Sciatic nerve (tissue), 2 donors: ENCODE measurements at regions not wholly inside any gene's neighbourhood (a gene's known extent, or its start where the extent isn't known, plus 50 kb on each side); places are given as distances from the start of the nearest gene placed in this dataset.

ENCODE experiments used
- ATAC-seq: fragments of 200-7000 bp; cut with Tn5 transposase; one replicate; pipeline ENCODE4 v1.9.1; 2020; ENCODE audit warnings: mild to moderate bottlenecking, moderate library complexity
- DNase-seq: peaks from one replicate; pipeline ENCODE4 v3.0.0-alpha.2; 2020; ENCODE audit warnings: low spot score
- intact Hi-C: fragments of 100-400 bp; cut with DNase I; formaldehyde crosslinking; loops from one replicate; pipeline ENCODE4 v1.14.2; 2022
- donor health status: DM: no; HTN: no; CAD: no.
- donor health status: DM: no; HTN: no; CAD: no.

DNA sequence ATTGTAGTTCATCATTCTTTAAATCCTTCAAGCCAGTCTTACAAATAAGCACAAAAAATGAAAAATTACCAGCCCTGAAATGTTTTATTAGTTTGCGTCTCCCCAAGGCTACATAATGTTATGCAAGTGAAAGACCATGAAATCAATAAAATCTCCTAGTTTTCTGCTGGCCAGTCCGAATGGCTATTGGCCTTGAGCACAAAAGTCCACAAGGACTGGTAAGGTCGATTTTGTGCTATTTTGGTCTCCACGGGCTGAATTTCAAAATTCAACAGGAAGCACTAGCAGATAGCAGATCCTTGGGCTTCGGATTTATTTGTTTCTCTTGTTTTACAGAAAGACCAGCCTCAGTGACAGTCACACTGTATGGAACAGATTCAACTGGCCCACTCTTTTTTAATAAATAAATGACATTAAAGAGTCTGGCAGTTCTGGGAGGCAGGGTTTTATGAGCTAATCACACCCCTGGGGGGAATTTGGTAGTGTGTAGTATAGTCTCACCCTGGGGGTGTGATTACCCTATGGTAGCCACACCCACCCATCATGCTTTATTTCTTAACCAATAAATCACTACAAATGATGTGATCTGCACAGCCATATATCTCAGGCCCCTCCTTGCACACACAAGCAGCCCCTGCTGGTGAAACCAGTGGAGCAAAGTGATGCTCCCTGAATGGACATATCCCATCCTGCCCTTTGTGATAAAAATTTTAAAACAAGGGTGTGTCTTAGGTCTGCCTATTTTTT, 51.1 kb upstream of the TMEM33 start:
- DNase-seq: no peak
- intact Hi-C loops: loop anchor here (10.0 kb wide), 2 partner anchors 189 to 599 kb away; no protein-coding TSS in a partner anchor
- ATAC-seq: no peak

DNA sequence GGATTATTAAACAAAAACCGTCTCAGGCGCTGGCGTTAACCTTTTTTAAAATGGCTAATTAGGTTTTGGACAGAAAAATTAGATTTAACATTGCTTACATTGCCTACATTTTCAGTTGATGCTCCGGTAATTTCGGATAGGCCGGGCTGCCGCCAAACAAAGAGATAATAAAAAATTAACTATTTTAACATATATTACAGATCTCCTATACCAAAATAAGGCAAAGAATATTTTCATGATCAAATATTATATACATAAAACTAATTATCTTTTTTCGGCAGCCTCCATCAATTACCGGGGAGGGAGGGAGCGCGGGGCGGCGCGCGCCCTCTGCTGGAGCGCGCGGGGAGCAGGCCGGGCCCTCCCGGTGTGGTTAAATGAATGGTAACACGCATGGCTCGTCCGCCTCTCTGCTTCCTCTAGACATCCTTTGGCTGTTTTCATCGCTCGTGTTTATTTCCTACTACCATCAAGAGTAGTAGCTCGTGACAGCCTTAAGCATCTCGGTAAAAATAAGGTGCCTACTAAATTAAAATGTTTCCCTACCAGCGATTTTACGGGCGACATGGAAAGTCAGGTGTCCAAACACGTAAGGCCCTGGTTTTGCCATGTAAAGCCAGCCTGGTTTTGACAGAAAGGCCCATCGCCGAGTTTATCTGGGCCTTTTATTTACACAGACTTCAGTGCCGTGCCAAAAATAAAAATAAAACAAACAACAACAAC, 52.4 kb upstream of the TMEM33 start:
- ATAC-seq (peak; percentile 84), DNase-seq (no peak)
- intact Hi-C loops: loop anchor here (10.0 kb wide), 2 partner anchors 188 to 598 kb away; no protein-coding TSS in a partner anchor

DNA sequence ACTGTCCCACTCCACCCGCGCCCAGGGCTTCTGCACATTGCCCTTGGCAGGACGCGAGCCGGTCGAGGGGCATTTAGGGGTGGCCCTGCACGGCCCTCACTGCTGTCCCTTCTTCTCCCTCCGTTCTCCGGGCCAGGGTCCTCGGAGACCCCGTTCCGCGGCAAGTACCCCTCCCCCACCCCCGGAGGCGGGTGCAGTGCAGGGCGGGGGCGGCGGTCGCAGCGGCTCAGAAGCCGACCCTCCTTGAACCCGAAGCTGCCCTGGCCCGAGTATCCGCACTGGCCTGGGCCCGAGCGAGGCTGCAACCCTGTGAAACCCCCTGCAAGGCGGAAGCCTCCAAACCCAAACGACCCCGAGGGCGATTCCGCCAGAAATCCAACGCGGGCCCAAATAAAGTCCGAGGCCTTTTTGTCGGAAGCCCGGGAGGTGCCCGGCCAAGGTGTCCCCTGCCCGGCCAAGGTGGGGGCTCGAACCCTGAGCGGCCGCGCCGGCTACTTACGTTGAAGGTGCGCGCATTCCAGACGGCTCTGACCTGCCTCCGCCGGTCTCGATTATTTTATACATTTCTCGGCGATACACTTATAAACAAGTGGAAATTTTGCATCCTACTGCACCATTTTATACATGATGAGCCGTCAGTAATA, 53.1 kb upstream of the TMEM33 start:
- no peak for DNase-seq
- intact Hi-C loops: loop anchor here (10.0 kb wide), 2 partner anchors 187 to 597 kb away; no protein-coding TSS in a partner anchor
- peak; percentile 40 for ATAC-seq

DNA sequence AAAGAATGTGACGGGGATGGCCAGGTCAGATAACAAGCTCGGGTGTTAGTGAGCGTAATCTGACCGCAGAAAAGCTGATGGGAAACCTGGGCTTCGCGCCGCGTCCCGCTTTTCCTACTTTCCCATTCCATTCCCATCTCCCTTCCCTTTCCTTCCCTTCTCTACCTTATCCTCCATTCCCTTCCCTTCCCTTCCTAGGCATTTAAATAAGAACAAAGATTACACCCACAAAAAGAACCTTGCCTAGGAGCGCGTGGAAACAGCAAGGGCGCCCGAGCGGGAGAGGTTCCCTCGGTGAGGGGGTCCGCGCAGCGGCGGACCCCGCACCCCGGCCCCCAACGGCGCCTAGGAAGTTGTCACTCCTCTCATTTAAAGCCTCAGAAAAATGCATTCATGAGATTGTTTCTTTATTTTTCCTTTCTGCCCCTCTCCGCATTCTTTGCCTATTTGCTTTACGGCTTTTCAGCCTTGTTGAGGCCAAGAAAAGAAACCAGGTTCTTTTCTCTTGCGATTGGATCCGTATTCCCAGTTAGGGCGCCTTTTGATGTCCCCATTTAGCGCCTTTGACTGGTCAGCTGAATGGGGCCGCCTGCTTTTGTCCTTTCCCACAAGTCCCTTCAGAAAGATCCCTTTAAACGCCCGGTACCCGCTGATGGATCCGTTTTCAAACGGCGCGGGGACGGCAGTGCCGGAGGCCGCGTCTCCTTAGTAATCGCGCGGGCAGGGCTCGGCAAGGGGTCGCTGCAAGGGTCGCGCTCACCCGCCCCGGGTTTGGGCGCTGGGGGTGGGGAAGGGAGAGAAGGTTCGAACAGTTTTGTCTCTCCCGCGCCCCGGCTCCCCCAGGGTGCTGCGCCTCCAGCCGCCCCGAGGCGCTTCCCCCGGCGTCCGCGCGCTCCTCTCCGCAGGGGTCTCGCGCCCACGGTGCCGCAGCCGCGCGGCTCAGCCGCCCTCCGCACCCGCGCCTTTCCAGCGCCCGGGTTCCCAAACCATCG, 54.1 kb upstream of the TMEM33 start:
- DNase-seq: no peak
- no peak for ATAC-seq
- intact Hi-C loops: loop anchor here (10.0 kb wide), 2 partner anchors 186 to 596 kb away; no protein-coding TSS in a partner anchor

DNA sequence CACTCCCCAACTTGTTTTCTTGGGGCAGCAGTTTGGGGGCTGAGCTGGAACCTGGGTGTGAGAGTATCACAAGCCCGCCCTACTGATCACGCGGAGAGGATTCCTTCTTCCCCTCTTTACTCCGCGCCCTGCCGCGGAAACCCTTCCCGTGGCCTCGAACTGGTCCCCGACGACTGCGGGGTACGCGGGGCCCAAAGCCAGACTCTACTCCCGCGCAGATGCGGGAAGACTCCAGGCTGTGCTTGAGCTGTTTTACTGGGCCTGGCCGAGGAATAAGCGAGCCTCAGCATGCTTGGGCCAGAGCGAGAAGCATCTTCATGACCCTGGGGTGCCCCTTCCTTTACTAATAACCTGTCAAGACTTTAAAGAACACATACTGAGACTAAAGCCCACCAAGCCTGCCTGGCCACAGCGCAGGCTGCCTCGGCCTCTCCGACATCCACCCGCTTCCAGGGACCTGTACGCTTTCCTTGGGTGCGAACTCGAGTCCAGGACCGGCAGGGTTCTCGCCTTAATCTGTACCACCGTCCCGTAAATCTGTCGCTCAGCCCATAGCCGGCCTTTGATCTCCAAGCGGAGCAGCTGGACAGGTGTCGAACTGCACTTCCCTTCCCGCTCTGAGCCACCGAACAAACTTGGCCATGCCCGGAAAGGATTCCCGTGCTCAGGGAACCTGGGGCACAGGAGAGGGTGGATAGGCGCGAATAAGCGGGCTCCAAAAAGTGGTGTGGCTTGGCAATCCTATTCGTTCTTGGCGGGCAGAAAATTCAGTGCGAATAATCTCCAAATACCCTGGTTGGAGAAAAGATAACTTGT, 55.0 kb upstream of the TMEM33 start:
- intact Hi-C loops: loop anchor here (10.0 kb wide), 2 partner anchors 185 to 595 kb away; no protein-coding TSS in a partner anchor
- no peak for DNase-seq
- ATAC-seq: no peak

DNA sequence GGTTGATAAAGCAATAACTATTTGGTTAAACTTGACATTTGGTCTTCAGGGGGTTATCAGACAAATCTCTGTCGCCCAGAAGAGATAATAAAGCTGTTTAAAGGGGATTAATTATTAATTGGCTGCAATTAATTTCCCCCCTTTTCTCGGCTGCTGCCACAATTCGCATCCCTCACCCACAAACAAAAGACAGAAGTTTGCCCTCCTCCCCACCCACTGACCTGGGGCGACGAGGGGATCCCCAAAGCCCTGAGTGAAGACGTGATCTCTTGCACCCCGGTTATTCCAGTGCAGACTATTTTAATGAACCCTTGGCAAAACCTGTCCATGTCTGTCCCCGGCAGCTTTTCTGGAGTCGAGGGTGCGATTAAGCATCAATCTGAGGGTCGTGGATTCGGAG, 55.7 kb upstream of the TMEM33 start:
- DNase-seq (no peak), ATAC-seq (no peak)
- intact Hi-C loops: no loop called here

DNA sequence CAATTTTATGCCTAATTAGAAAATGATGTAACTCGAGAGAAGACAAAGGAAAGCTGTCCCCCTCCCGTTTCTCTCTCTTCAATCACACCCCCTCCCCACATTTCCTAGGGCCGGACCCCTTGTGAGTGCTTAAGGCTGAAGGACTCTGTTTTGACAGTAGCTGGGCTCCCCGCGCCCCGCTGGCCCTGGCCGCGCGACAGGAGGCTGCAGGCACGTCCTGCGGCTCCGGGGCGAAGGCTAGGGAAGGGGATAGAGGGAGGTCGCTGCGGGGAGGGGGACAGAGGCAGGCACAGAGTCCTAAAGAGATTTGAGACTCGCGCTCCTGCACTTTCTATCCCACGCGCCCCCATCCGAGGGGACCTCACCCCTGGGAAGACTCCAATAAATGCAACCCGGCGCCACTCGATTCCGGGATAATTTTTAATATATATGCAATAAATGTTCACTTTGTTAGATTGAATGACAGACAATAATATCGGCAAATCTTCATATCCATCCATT, 56.2 kb upstream of the TMEM33 start:
- no peak for ATAC-seq
- intact Hi-C loops: no loop called here
- no peak for DNase-seq

DNA sequence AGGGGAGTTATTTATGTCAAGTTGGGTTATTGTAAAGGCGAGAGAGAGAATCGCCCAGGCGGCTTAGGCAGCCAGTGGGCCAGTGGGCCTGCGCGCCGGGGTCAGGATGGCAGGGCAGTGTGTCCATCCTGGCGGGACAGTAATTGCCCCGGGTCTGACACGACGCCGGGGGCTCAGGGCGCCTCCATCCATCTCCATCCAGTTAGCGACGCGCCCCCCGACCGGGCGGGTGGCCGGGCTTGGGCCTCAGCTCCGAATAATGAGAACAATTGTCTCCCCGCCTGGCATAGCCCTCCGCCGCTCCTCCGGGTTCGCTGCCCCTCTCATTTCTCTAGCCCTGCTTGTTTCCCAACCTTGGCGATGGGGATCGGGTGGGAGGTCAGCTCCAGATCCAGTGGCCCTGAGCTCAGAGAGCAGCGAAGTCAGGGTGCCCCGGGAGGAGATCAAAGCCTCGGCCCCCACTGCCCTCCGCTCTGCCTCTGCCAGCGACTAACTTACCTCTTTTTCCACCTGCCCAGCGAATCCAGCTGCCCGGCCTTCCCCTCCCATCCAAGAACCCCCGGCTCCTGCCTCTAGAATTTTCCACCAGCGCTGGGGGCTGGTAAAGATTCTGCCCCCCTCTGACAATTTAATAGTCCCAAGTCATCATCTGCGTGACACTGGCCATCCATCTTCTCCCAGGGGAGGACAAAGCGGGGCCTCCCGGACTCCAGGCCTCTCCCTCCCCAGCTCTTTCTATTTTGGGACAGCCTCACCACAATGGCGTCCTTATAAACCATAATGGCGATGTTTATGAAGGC, 56.9 kb upstream of the TMEM33 start:
- DNase-seq: no peak

DNA sequence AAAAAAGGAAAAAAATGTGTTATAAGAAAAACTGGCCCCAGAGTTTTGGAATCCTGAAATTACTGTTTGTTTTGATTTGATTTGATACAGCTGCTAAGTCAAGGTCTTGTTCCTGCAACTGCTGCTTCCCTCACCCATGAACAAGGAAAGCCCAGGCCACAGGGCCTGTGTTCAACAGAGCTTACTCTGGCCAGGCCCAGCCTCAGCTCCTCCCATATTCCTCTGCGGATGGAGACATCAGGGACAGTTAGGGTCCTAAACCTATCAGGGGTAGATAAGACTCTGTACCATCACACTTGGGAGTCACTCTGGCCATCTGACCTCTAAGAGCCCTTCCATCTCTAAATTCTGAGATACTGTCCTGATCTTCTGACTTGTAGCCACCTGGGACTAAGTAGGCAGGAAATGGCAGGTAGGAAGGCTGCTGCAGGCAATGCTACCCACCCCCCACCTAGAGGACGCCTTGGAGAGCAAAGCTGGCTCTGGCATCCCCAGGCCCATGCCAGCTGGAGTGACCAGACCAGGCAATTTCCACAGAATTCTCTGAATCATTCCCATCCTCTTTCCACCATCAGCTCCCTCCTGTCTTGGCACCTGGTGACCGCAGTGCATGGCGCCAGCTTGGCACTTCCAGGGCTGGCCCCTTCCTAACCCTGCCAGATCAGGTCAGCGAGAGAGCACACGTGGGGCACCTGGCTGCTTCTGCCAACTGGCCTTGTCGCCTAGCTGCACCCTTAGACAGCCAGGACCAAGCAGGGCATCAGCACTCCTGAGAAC, 58.0 kb upstream of the TMEM33 start:
- intact Hi-C loops: no loop called here
- DNase-seq (no peak), ATAC-seq (no peak)

More for the DNA sequence above, 56.9 kb upstream of the TMEM33 start:
- intact Hi-C loops: no loop called here
- ATAC-seq: no peak

DNA sequence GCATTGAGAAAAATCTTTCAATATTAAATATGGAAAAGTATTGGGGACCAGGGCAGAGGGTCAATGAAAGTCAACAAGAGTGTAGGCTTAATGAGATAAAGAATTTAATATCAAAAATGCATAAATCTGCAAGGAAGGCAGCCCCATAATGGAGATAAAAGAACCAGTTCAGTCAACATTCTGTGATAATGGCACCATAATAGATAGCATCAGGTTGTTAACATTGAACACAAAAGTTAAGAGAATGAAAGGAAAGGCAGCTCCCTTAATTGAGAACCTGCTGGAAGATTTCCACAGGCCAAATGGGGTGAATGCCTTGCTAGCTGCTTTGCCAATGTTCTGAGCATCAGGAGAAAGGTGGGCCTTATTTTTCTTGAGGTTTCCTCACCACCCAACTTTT, 60.4 kb upstream of the TMEM33 start:
- ATAC-seq: no peak
- intact Hi-C loops: no loop called here
- no peak for DNase-seq

DNA sequence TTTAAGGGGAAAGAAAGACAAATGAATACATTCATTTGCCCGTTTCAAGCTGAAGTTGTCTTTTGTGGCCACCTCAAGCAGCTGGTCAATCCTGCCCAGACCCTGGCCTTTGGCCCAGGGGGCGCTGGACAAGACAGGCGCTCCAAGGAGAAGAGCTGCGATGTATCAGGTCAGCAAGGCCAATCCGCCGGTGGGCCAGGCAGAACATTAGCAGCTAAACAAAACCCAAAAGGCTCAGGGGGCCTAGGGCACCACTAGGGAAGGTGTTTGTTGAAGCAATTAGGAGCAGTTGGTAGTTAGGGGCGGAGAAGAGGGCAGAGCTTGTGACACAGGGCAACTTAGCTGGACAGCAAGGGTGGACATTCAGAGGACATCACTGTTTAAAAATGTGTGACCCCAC, 60.8 kb upstream of the TMEM33 start:
- DNase-seq: no peak
- ATAC-seq: no peak
- intact Hi-C loops: no loop called here

DNA sequence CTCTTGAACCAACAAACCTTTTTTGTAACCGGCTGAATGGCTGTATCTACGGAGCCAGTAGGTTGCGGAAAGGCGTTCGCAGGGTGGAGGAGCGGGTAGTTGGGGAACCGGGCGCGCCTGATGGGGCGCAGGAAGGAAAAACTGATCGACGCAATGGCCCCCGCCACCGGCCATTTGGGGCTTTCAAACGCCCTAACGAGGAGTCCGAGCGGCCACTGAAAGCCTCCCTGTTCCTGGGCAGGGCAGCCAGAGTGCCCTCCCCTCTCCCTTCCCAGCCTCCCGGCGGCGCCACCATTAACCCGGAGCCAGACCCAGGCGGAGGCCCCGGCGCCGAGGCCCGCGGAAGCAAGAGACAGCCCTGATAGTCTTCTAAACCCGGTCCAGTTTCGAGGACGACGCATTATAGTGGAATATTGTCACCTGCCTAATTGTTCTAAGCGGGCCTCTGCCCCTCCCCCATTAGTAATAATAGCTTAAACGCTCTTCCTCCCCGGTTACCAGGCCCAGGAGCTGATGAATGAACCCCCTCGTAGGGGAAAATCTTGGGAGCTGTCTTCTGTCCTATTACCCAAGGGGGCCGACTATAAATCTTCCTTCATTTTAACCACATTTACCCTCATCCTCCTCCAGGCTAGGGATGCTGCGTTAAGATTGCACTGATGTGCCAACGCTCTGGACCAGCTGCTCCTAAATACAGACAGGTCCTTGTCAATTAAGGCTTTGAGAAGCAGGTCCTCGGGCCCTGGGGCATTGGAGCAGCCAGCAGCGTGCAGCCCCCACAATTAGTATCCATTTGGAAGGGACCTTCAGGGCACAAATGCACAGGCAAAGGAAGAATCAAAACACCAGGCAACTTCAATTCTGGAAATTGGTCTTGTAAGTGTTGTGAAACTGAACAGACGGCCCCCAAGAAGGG, 61.6 kb upstream of the TMEM33 start:
- intact Hi-C loops: no loop called here
- ATAC-seq (no peak), DNase-seq (no peak)

DNA sequence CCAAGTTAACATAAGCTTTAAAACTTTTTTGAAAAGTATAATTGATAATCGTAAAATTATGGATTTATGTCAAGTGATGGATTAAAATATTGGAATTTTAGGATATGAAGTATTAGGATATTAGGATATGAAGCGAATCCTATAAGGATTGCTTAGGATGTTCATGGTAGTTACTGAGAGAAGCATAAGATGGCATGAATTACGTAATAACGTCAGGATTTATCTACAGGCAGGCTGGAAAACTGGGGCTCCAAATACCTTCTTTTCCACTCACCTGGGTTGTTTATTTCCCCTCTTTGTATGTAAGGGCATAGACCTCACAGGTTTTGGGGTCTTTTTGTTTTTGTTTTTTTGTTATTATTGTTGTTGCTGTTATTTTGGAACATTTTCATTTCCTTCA, 65.2 kb upstream of the TMEM33 start:
- no peak for DNase-seq
- intact Hi-C loops: no loop called here
- ATAC-seq: no peak

DNA sequence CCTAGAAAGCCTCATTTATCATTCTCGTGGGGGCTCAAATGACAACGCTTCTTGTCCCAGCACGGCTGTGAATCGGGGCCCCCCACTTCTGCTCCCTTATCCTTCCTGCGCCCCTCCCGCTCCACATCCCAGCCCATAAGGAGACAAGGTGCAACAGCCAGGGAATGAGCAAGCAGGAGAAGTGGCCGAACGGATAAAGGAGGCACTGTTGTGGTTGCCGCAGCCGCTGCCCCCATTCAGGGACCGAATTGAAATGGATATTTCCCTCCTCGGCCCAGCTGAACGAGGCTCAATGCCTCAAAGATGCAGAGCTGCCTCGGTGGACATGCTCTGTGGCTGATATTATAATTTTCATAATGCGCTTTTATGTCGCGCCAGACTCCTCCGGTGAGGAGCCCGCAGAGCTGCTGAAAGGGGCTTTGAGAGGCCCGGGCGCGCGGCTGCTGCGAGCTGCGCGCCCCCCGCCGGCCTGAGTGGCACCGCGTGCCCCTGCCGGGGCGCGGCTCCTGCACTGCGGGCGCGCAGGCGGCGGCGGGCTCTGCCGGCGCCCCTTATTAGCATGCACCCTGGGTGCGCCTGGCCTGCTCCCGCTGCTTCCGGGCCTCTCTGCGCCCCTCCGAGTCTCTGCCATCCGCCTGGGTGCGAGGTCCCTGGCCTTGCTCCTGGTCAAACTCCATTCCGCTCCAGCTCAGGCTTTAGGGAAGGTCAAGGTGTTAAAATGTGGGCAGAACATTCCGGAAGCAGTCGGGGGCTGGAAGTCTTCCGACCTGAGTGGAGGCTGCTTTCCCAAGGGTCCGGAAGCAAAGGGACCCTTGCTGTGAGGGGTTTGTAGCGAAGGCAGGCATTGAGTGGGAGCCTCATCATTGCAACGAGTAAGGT, 68.2 kb upstream of the TMEM33 start:
- ATAC-seq (no peak), DNase-seq (no peak)
- intact Hi-C loops: no loop called here
